Stimulated activated CD4-positive, alpha-beta T cell treated with anti-CD3 and anti-CD28 coated beads, Interleukin-4, amount 100 ng/mL, for 4 hours (primary cell): ENCODE measurements at regions not wholly inside any gene's neighbourhood (a gene's known extent, or its start where the extent isn't known, plus 50 kb on each side); places are given as distances from the start of the nearest gene placed in this dataset.
A peak's percentile ranks its signal among the peaks of the same experiment; 100 is the strongest.

Source experiments
- DNase-seq, 2 experiments: peaks; one replicate each; pipeline ENCODE4 v3.0.0-alpha.2; 2020

- DNase-seq, result no peak
Observed at GRCh38 chr2:191565120-191565519, 112.8 kb upstream of the NABP1 start.

- no peak for DNase-seq
Observed at GRCh38 chr2:191565647-191566198, 112.2 kb upstream of the NABP1 start.

- DNase-seq, result peak; percentile 49 to 61
Observed at GRCh38 chr2:191566344-191566743, 111.6 kb upstream of the NABP1 start.

GRCh38 chr2:191567206-191567605 lies 110.7 kb upstream of the NABP1 start:
- no peak for DNase-seq

GRCh38 chr2:191569025-191569424 lies 108.9 kb upstream of the NABP1 start:
- no peak for DNase-seq

GRCh38 chr2:191571163-191571769 lies 106.7 kb upstream of the NABP1 start:
- peak in 1 of 2 experiments; percentile 3 for DNase-seq

GRCh38 chr2:191572319-191572718 lies 105.6 kb upstream of the NABP1 start:
- DNase-seq, result no peak

GRCh38 chr2:191573216-191573615 lies 104.7 kb upstream of the NABP1 start:
- DNase-seq, result no peak

- DNase-seq, result no peak
Observed at GRCh38 chr2:191574232-191574631, 103.7 kb upstream of the NABP1 start.

GRCh38 chr2:191577605-191578004 lies 100.3 kb upstream of the NABP1 start:
- DNase-seq, result no peak

GRCh38 chr2:191578031-191578430 lies 99.9 kb upstream of the NABP1 start:
- no peak for DNase-seq

- DNase-seq, result no peak
Observed at GRCh38 chr2:191580581-191580980, 97.4 kb upstream of the NABP1 start.

- DNase-seq, result no peak
Observed at GRCh38 chr2:191581003-191581402, 96.9 kb upstream of the NABP1 start.

- no peak for DNase-seq
Observed at GRCh38 chr2:191582355-191582754, 95.6 kb upstream of the NABP1 start.

GRCh38 chr2:191591025-191591424 lies 86.9 kb upstream of the NABP1 start:
- DNase-seq, result no peak

GRCh38 chr2:191593622-191594385 lies 84.1 kb upstream of the NABP1 start:
- DNase-seq, result no peak

- DNase-seq, result no peak
Observed at GRCh38 chr2:191597186-191597751, 80.7 kb upstream of the NABP1 start.

GRCh38 chr2:191598296-191598695 lies 79.6 kb upstream of the NABP1 start:
- DNase-seq, result no peak

- DNase-seq, result no peak
Observed at GRCh38 chr2:191601060-191601459, 76.9 kb upstream of the NABP1 start.

- no peak for DNase-seq
Observed at GRCh38 chr2:191604154-191604553, 73.8 kb upstream of the NABP1 start.

GRCh38 chr2:191607096-191607495 lies 70.8 kb upstream of the NABP1 start:
- DNase-seq, result no peak

GRCh38 chr2:191610756-191611155 lies 67.2 kb upstream of the NABP1 start:
- DNase-seq, result no peak

GRCh38 chr2:191611614-191612013 lies 66.3 kb upstream of the NABP1 start:
- DNase-seq, result no peak

- no peak for DNase-seq
Observed at GRCh38 chr2:191612496-191612895, 65.4 kb upstream of the NABP1 start.
